ENCODE measurements at regions not wholly inside any gene's neighbourhood (a gene's known extent, or its start where the extent isn't known, plus 50 kb on each side); places are given as distances from the start of the nearest gene placed in this dataset.

DNA sequence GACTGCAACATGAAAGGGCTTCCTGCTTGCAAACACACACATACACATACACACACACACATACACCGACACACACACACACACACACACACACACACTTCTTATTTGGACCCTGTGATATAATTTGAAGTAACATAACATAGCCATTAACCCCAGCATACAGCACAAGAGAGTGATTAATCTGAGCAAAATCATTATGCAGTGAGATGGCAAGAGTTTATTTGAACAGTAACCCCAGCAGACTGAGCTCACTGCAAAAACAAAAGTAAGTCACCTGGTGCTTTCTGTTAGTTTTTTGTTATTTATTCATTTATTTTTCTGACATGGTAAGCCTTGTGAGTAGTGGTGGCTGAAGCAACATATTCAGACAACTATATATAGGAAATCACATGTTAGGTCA, 93.7 kb downstream of the NOL4 start:
- Histone ChIP-seq H4K20me1 (ENCODE audit: insufficient read depth, low read length) (no peaks in the 10 kb centered on the region), H3F3A (ENCODE audit: insufficient read depth, low read length) (no peaks in the 10 kb centered on the region), H3K9ac (ENCODE audit: low read length) (no peak overlapping the region), H3K27ac (ENCODE audit: low read length) (no peak overlapping the region), H3K4me3 (ENCODE audit: low read length) (no peak overlapping the region), H3K27me3 (replicated peaks; ENCODE audit: insufficient read depth, low read length) (no peaks in the 10 kb centered on the region), H3K4me1 (ENCODE audit: low read length) (no peaks in the 10 kb centered on the region), H3K9me2 (replicated peaks; ENCODE audit: insufficient read depth, low read length) (no peaks in the 10 kb centered on the region), H3K4me2 (ENCODE audit: low read depth, low read length) (no peak overlapping the region), H3K79me2 (ENCODE audit: low read length) (no peaks in the 10 kb centered on the region), H3K36me3 (replicated peaks; ENCODE audit: insufficient read depth, low read length) (no peaks in the 10 kb centered on the region), H2AFZ (ENCODE audit: low read length) (no peak overlapping the region), H3K9me3 (replicated peaks; ENCODE audit: insufficient read depth, low read length) (no peaks in the 10 kb centered on the region)
- DNase-seq: no peak
- TF ChIP-seq, protein P1, sequence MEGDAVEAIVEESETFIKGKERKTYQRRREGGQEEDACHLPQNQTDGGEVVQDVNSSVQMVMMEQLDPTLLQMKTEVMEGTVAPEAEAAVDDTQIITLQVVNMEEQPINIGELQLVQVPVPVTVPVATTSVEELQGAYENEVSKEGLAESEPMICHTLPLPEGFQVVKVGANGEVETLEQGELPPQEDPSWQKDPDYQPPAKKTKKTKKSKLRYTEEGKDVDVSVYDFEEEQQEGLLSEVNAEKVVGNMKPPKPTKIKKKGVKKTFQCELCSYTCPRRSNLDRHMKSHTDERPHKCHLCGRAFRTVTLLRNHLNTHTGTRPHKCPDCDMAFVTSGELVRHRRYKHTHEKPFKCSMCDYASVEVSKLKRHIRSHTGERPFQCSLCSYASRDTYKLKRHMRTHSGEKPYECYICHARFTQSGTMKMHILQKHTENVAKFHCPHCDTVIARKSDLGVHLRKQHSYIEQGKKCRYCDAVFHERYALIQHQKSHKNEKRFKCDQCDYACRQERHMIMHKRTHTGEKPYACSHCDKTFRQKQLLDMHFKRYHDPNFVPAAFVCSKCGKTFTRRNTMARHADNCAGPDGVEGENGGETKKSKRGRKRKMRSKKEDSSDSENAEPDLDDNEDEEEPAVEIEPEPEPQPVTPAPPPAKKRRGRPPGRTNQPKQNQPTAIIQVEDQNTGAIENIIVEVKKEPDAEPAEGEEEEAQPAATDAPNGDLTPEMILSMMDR (IDR thresholded peaks at IDR 0.05; ENCODE audit: low read length): no peak
- no peak for TF ChIP-seq EZH2phosphoT487 (IDR thresholded peaks at IDR 0.05; ENCODE audit: low read length)
- TF ChIP-seq EZH2 (optimal IDR thresholded peaks at IDR 0.05; ENCODE audit: low read depth, low read length): no peak

- no peaks in the 10 kb centered on the region for H3K9me3 ChIP-seq (replicated peaks; ENCODE audit: insufficient read depth, low read length)
- no peaks in the 10 kb centered on the region for H3K9me2 ChIP-seq (replicated peaks; ENCODE audit: insufficient read depth, low read length)
- H3K9ac ChIP-seq (ENCODE audit: low read length): no peak overlapping the region
- TF ChIP-seq, protein P1 (IDR thresholded peaks at IDR 0.05; ENCODE audit: low read length): no peak
- TF ChIP-seq EZH2 (optimal IDR thresholded peaks at IDR 0.05; ENCODE audit: low read depth, low read length) (no peak), EZH2phosphoT487 (IDR thresholded peaks at IDR 0.05; ENCODE audit: low read length) (no peak)
- H3F3A ChIP-seq (ENCODE audit: insufficient read depth, low read length): no peaks in the 10 kb centered on the region
- H3K27ac ChIP-seq (ENCODE audit: low read length): no peak overlapping the region
- no peak overlapping the region for H3K4me3 ChIP-seq (ENCODE audit: low read length)
- H4K20me1 ChIP-seq (ENCODE audit: insufficient read depth, low read length): no peaks in the 10 kb centered on the region
- H2AFZ ChIP-seq (ENCODE audit: low read length): no peak overlapping the region
- no peaks in the 10 kb centered on the region for H3K36me3 ChIP-seq (replicated peaks; ENCODE audit: insufficient read depth, low read length)
- DNase-seq: no peak
- no peaks in the 10 kb centered on the region for H3K79me2 ChIP-seq (ENCODE audit: low read length)
- no peaks in the 10 kb centered on the region for H3K4me1 ChIP-seq (ENCODE audit: low read length)
- H3K27me3 ChIP-seq (replicated peaks; ENCODE audit: insufficient read depth, low read length): no peaks in the 10 kb centered on the region
- H3K4me2 ChIP-seq (ENCODE audit: low read depth, low read length): no peak overlapping the region
These were observed 96.3 kb downstream of the NOL4 start for GRCh38 chr18:34128436-34128835.

GRCh38 chr18:34126121-34126520, 98.6 kb downstream of the NOL4 start:
- H3K79me2 ChIP-seq (ENCODE audit: low read length): no peaks in the 10 kb centered on the region
- TF ChIP-seq EZH2 (optimal IDR thresholded peaks at IDR 0.05; ENCODE audit: low read depth, low read length) (no peak), EZH2phosphoT487 (IDR thresholded peaks at IDR 0.05; ENCODE audit: low read length) (no peak)
- TF ChIP-seq, protein P1 (IDR thresholded peaks at IDR 0.05; ENCODE audit: low read length): no peak

More at GRCh38 chr18:34126121-34126520, 98.6 kb downstream of the NOL4 start:
- Histone ChIP-seq H3K4me1 (ENCODE audit: low read length) (no peaks in the 10 kb centered on the region), H3K4me2 (ENCODE audit: low read depth, low read length) (no peak overlapping the region), H3K4me3 (ENCODE audit: low read length) (no peak overlapping the region), H4K20me1 (ENCODE audit: insufficient read depth, low read length) (no peaks in the 10 kb centered on the region), H3K36me3 (replicated peaks; ENCODE audit: insufficient read depth, low read length) (no peaks in the 10 kb centered on the region), H2AFZ (ENCODE audit: low read length) (no peak overlapping the region), H3K27me3 (replicated peaks; ENCODE audit: insufficient read depth, low read length) (no peaks in the 10 kb centered on the region), H3K9me3 (replicated peaks; ENCODE audit: insufficient read depth, low read length) (no peaks in the 10 kb centered on the region), H3K9me2 (replicated peaks; ENCODE audit: insufficient read depth, low read length) (no peaks in the 10 kb centered on the region), H3K27ac (ENCODE audit: low read length) (no peak overlapping the region), H3F3A (ENCODE audit: insufficient read depth, low read length) (no peaks in the 10 kb centered on the region), H3K9ac (ENCODE audit: low read length) (no peak overlapping the region)
- DNase-seq: no peak
